Fibroblast of gingiva (primary cell): ENCODE measurements at regions not wholly inside any gene's neighbourhood (a gene's known extent, or its start where the extent isn't known, plus 50 kb on each side); places are given as distances from the start of the nearest gene placed in this dataset.
"Not testable (repeated sequence)": the region's sequence is repeated elsewhere in the genome, so short reads cannot be mapped to it uniquely, and the experiment has no call there.

Source experiments
- DNase-seq: peaks from one replicate; pipeline ENCODE4 v3.0.0-alpha.2; 2011; ENCODE audit warnings: low read depth

- peak; percentile 46 for DNase-seq
Measured at GRCh38 chr5:60488466-60489130, 211.4 kb downstream of the DEPDC1B start.

- DNase-seq: no peak
Measured at GRCh38 chr5:60487885-60488442, 212.0 kb downstream of the DEPDC1B start.

GRCh38 chr5:60487476-60487875 is 212.5 kb downstream of the DEPDC1B start:
- no peak for DNase-seq

- DNase-seq: no peak
Measured at GRCh38 chr5:60485361-60485760, 214.6 kb downstream of the DEPDC1B start.

- DNase-seq: no peak
Measured at GRCh38 chr5:60483050-60483449, 216.9 kb downstream of the DEPDC1B start.

GRCh38 chr5:60482301-60482700 is 217.7 kb downstream of the DEPDC1B start:
- DNase-seq: no peak

GRCh38 chr5:60479542-60479941 is 220.4 kb downstream of the DEPDC1B start:
- DNase-seq: no peak

GRCh38 chr5:60477849-60478248 is 222.1 kb downstream of the DEPDC1B start:
- DNase-seq: no peak

GRCh38 chr5:60473654-60474053 is 226.3 kb downstream of the DEPDC1B start:
- no peak for DNase-seq

- not testable (repeated sequence) for DNase-seq
Measured at GRCh38 chr5:60473027-60473426, 226.9 kb downstream of the DEPDC1B start.

GRCh38 chr5:60470881-60471280 is 229.1 kb downstream of the DEPDC1B start:
- DNase-seq: no peak

GRCh38 chr5:60469286-60469685 is 230.7 kb downstream of the DEPDC1B start:
- no peak for DNase-seq

- peak; percentile 8 for DNase-seq
Measured at GRCh38 chr5:60463179-60463868, 236.6 kb downstream of the DEPDC1B start.

GRCh38 chr5:60458666-60459065 is 241.3 kb downstream of the DEPDC1B start:
- no peak for DNase-seq

- no peak for DNase-seq
Measured at GRCh38 chr5:60457233-60457632, 242.7 kb downstream of the DEPDC1B start.

- DNase-seq: no peak
Measured at GRCh38 chr5:60455589-60455988, 244.4 kb downstream of the DEPDC1B start.

GRCh38 chr5:60454277-60454676 is 245.7 kb downstream of the DEPDC1B start:
- not testable (repeated sequence) for DNase-seq

GRCh38 chr5:60453186-60453976 is 246.6 kb downstream of the DEPDC1B start:
- DNase-seq: no peak

GRCh38 chr5:60448600-60448999 is 251.4 kb downstream of the DEPDC1B start:
- DNase-seq: no peak

GRCh38 chr5:60447488-60447920 is 252.5 kb downstream of the DEPDC1B start:
- no peak for DNase-seq

GRCh38 chr5:60446917-60447316 is 253.0 kb downstream of the DEPDC1B start:
- DNase-seq: no peak

GRCh38 chr5:60445921-60446320 is 254.0 kb downstream of the DEPDC1B start:
- DNase-seq: no peak

GRCh38 chr5:60445427-60445826 is 254.5 kb downstream of the DEPDC1B start:
- DNase-seq: no peak
